GM12872 (cell line): ENCODE measurements at regions not wholly inside any gene's neighbourhood (a gene's known extent, or its start where the extent isn't known, plus 50 kb on each side); places are given as distances from the start of the nearest gene placed in this dataset.

Experiments used
- TF ChIP-seq, protein P1 (sequence below): IDR thresholded peaks from 3 replicates; pipeline ENCODE4 v1.5.1; 2011; ENCODE audit warnings: low read depth, mild to moderate bottlenecking, low read length, moderate library complexity; ENCODE audit not compliant: insufficient read depth

DNA sequence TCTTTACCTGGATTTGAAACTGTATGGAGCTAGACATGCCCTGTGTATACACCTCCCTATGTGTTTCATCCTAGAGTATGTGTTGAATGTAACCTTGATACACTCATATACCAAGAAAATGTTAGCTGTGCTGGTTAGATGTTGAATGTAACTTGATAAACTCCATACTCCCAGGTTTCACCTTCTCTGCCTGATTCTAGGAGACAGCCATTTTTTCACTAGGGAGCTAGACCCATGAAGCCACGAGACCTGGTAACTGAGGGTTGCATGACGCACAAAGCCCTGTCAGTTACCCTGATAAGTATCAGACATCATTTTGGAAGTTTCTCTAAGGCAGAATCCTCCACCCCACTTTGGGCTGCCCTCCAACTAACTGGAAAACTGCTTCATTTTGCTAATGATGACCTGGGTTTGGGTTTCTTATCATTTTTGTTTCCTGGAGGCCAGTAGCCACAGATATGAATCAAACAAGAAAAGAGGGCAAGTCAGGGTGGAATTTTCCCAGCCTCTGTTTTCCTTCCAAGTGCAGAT lies 478.5 kb upstream of the KIF2A start:
- TF ChIP-seq, protein P1, sequence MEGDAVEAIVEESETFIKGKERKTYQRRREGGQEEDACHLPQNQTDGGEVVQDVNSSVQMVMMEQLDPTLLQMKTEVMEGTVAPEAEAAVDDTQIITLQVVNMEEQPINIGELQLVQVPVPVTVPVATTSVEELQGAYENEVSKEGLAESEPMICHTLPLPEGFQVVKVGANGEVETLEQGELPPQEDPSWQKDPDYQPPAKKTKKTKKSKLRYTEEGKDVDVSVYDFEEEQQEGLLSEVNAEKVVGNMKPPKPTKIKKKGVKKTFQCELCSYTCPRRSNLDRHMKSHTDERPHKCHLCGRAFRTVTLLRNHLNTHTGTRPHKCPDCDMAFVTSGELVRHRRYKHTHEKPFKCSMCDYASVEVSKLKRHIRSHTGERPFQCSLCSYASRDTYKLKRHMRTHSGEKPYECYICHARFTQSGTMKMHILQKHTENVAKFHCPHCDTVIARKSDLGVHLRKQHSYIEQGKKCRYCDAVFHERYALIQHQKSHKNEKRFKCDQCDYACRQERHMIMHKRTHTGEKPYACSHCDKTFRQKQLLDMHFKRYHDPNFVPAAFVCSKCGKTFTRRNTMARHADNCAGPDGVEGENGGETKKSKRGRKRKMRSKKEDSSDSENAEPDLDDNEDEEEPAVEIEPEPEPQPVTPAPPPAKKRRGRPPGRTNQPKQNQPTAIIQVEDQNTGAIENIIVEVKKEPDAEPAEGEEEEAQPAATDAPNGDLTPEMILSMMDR: no peak

DNA sequence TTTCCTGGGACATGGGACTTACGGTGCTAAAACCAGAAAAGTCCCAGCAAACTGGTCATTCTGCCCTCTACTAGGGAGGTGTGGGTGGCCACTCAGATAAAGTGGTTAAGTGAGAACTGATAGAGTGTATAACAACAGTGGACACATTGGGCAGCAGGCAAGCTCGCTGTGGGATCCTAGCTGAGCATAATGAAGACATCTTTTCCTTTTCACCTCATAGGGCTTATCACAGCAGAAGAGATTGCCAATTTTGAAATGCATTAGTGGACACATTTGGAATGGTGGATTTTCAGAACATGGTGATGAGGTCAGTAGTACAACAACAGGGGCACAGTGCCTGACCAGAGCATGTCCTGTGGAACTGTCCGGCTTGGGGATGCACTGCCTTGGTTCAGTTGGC lies 477.1 kb upstream of the KIF2A start:
- TF ChIP-seq, protein P1: no peak

DNA sequence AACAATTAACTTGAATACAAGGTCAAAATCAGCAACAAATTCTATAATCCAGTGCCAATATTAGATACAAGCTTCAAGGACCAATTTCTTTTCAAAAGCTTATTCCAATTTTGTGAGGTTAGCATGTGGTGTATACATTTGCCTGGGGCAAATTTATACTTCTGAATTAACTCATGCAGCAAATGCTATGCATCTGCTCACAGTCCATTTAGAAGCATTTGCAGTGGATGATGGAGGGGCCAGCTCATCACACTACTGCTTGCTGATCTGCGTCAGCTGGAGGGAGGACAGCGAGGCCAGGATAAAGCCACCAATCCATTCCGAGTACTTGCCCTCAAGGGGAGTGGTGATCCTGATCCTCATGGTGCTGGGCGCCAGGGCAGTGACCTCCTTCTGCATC lies 474.3 kb upstream of the KIF2A start:
- TF ChIP-seq, protein P1: no peak

DNA sequence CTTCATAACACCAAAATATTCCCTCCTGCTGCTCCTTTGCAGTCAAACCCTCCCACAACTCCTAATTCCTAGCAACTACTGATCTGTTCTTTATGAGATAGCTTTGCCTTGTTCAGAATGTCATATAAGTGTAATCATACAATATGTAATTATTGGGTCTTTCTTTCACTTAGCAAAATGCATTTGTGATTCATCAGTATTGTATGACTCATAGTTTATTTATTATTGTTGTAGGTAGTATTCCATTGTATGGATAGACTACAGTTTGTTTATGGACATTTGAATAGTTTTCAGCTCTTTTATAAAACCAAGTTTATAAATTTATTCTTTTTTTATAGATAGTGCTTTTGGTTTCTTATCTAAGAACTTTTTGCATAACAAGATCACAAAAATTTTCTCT lies 468.2 kb upstream of the KIF2A start:
- TF ChIP-seq, protein P1: no peak

DNA sequence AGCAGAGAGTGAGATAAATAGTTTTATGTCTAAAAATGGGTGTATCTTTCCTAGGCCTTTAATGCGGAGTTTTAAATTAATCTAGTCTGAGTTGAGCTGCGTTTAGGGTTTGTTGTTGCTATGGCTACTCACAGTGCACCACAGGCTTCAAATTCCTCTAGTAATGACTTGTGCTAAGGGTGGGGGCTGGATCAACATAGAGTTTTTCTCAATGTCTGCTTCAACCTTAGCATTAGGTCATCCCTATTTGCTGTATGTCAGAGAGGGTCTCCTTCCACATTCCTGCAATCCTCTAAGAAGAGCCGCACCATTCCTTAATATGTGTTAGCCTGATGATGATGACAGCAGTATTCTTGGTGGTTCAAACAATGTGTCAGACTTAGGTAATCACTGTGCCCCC lies 465.6 kb upstream of the KIF2A start:
- TF ChIP-seq, protein P1: no peak

DNA sequence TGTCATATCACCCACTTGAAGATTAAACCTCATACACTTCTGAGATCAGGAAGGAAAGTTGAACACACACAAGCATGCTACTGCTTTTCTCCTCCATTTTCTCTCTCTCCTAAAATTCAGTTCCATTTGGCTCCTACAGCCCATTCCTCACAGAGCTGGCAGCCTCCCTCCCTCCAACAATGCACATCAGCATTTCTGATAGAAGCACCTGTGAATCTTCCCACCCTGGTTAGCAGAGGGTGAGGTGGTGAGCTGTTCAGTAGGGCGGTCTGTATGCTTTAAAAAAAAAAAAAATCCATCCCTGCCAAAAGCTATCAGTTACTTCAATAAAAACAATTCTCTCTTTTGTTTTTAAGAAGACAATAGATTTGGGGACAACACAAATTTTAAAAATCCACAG lies 463.2 kb upstream of the KIF2A start:
- TF ChIP-seq, protein P1: no peak

DNA sequence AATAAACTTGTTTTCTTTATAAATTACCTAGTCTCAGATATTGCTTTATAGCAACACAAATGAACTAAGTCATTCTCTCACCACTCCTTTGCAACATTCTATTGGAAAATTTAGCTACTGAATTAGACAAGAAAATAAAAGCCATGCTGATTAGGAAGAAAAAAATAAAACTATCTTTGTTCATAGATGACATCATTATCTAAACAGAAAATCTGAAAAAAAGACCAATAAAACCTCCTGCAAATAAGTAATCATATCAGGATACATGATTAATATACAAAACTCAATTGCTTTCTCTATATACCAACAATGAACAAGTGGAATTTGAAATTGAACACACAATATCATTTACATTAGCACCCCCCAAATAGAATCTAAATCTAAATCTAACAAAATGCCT lies 455.3 kb upstream of the KIF2A start:
- TF ChIP-seq, protein P1: no peak
